OCI-LY7 (cell line): ENCODE measurements at regions not wholly inside any gene's neighbourhood (a gene's known extent, or its start where the extent isn't known, plus 50 kb on each side); places are given as distances from the start of the nearest gene placed in this dataset.

Source experiments
- BruUV-seq: library from RNA; stranded (reverse); fragments of 400-500 nt; replicated peaks from 2 replicates; lab custom pipeline; 2021; lab: Mats Ljungman, UMichigan
- CTCF ChIA-PET: fragments of 300-600 bp; sonication (Branson Sonifier 250); formaldehyde crosslinking; loops from one replicate; lab custom pipeline; 2022; ENCODE audit warnings: antibody characterized with exemption; ENCODE audit not compliant: unreplicated experiment; lab: Charles Lee
- POLR2A ChIA-PET: fragments of 300-600 bp; sonication (Branson Sonifier 250); formaldehyde crosslinking; loops from one replicate; lab custom pipeline; 2022; ENCODE audit warnings: antibody characterized with exemption; lab: Charles Lee
- DNase-seq: peaks from one replicate; pipeline ENCODE4 v3.0.0-alpha.2; 2015; ENCODE audit warnings: low spot score
- H2AFZ ChIP-seq: fragments of 200-600 bp; sonication (generic), shearing (Covaris generic); 2 replicates; pipeline ENCODE4 v1.6.1; 2014; ENCODE audit warnings: mild to moderate bottlenecking, antibody characterized with exemption, low read length, moderate library complexity
- H3K27ac ChIP-seq: fragments of 200-600 bp; sonication (generic); 2 replicates; pipeline ENCODE4 v1.5.1; 2014; ENCODE audit warnings: mixed run types, low read depth, mild to moderate bottlenecking, moderate library complexity, low read length, inconsistent platforms; ENCODE audit not compliant: poor library complexity, severe bottlenecking
- H3K36me3 ChIP-seq: fragments of 200-600 bp; sonication (generic); 2 replicates; pipeline ENCODE4 v1.6.1; 2014; ENCODE audit warnings: mild to moderate bottlenecking, antibody characterized with exemption, low read length, moderate library complexity, mixed read lengths; ENCODE audit not compliant: insufficient read depth
- H3K4me1 ChIP-seq: fragments of 200-600 bp; sonication (generic); 2 replicates; pipeline ENCODE4 v1.5.1; 2014; ENCODE audit warnings: mild to moderate bottlenecking, low read length; ENCODE audit not compliant: insufficient read depth, poor library complexity, severe bottlenecking
- H3K4me2 ChIP-seq: fragments of 200-600 bp; sonication (generic); 2 replicates; pipeline ENCODE4 v1.6.1; 2014; ENCODE audit warnings: mild to moderate bottlenecking, low read length
- H3K4me3 ChIP-seq: fragments of 200-600 bp; sonication (generic); 2 replicates; pipeline ENCODE4 v1.5.1; 2014; ENCODE audit warnings: mild to moderate bottlenecking, low read depth, low read length; ENCODE audit not compliant: poor library complexity, severe bottlenecking
- H3K79me2 ChIP-seq: fragments of 200-600 bp; sonication (generic); 2 replicates; pipeline ENCODE4 v1.6.1; 2016; ENCODE audit warnings: low read depth, mild to moderate bottlenecking, low read length, moderate library complexity, mixed read lengths; ENCODE audit not compliant: insufficient read depth
- H3K9me2 ChIP-seq: fragments of 200-600 bp; sonication (generic); 2 replicates; pipeline ENCODE4 v1.6.1; 2016; ENCODE audit warnings: mild to moderate bottlenecking, low read length, mixed read lengths; ENCODE audit not compliant: insufficient read depth
- H3K9me3 ChIP-seq: fragments of 200-600 bp; sonication (generic); 2 replicates; pipeline ENCODE4 v1.6.1; 2014; ENCODE audit warnings: mild to moderate bottlenecking, mixed run types, low read length, mixed read lengths
- H4K20me1 ChIP-seq: fragments of 200-600 bp; sonication (generic); 2 replicates; pipeline ENCODE4 v1.6.1; 2014; ENCODE audit warnings: mild to moderate bottlenecking, antibody characterized with exemption, low read length, moderate library complexity, mixed read lengths; ENCODE audit not compliant: insufficient read depth
- EZH2phosphoT487 ChIP-seq: fragments of 200-600 bp; sonication (generic); IDR thresholded peaks from 2 replicates; pipeline ENCODE4 v1.6.1; 2018; ENCODE audit warnings: low read depth, borderline replicate concordance, mild to moderate bottlenecking, mixed run types, antibody characterized with exemption, low read length, moderate library complexity, mixed read lengths
- intact Hi-C: fragments of 100-400 bp; cut with micrococcal nuclease; formaldehyde crosslinking; loops from one replicate; pipeline ENCODE4 v1.10.0; 2022; ENCODE audit not compliant: unreplicated experiment
- TF ChIP-seq, protein P1 (sequence below): fragments of 200-600 bp; sonication (generic); conservative IDR thresholded peaks from 2 replicates; pipeline ENCODE4 v1.5.1; 2014; ENCODE audit warnings: mild to moderate bottlenecking, antibody characterized with exemption, low read length, moderate library complexity, mixed read lengths

DNA sequence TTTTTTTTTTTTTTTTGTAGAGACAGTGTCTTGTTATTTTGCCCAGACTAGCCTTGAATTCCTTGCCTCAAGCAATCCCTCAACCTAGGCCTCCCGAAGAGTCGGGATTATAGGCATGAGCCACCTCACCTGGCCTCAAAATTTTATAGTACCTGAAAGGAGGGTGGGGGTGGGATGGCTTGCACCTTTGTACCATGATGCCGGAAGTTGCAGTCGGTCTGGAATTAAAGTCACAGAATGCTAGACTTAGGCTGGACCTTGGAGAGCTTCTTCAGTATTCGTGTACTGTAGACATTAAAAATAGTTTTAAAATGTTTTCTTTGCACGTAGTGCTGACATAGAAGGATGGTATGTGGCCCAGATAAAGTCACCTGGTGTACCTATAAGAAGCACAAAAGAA is 280.9 kb downstream of the STIM2 start:
- ChIA-PET POLR2A (no interaction called here), CTCF (no interaction called here)
- Histone ChIP-seq H3K4me1 (no peaks in the 10 kb centered on the region), H3K36me3 (no peaks in the 10 kb centered on the region), H3K4me3 (no peak overlapping the region), H3K79me2 (no peaks in the 10 kb centered on the region), H3K27ac (no peak overlapping the region), H2AFZ (no peak overlapping the region), H3K4me2 (no peak overlapping the region), H4K20me1 (no peaks in the 10 kb centered on the region), H3K9me2 (no peaks in the 10 kb centered on the region), H3K9me3 (no peaks in the 10 kb centered on the region)
- DNase-seq = no peak
- intact Hi-C loops = no loop called here
- TF ChIP-seq, protein P1, sequence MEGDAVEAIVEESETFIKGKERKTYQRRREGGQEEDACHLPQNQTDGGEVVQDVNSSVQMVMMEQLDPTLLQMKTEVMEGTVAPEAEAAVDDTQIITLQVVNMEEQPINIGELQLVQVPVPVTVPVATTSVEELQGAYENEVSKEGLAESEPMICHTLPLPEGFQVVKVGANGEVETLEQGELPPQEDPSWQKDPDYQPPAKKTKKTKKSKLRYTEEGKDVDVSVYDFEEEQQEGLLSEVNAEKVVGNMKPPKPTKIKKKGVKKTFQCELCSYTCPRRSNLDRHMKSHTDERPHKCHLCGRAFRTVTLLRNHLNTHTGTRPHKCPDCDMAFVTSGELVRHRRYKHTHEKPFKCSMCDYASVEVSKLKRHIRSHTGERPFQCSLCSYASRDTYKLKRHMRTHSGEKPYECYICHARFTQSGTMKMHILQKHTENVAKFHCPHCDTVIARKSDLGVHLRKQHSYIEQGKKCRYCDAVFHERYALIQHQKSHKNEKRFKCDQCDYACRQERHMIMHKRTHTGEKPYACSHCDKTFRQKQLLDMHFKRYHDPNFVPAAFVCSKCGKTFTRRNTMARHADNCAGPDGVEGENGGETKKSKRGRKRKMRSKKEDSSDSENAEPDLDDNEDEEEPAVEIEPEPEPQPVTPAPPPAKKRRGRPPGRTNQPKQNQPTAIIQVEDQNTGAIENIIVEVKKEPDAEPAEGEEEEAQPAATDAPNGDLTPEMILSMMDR = no peak
- no peak for TF ChIP-seq EZH2phosphoT487
- no TSS peak for BruUV-seq

DNA sequence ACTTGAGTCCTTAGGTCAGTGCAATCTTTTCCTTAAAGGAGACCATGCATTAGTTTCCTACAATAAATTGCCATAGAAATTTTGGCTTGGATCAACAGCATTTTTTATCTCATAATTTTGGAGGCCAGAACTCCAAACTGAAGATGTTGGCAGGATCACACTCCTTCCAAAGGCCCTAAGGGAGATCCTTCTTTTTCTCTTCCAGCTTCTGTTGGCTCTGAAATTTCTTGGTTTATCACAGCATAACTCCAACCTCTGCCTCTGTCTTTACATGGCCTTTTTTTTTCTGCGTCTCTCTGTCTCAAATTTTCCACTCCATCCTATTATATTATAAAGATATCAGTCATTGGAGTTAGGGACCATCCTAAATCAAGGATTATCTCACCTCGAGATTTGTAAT is 282.2 kb downstream of the STIM2 start:
- H3K4me2 ChIP-seq = no peak overlapping the region
- BruUV-seq = no TSS peak
- DNase-seq = no peak
- TF ChIP-seq, protein P1 = no peak
- no peak for TF ChIP-seq EZH2phosphoT487
- no peak overlapping the region for H3K27ac ChIP-seq
- no peak overlapping the region for H3K4me3 ChIP-seq
- no peaks in the 10 kb centered on the region for H3K79me2 ChIP-seq
- H3K9me2 ChIP-seq = no peaks in the 10 kb centered on the region
- H3K9me3 ChIP-seq = no peaks in the 10 kb centered on the region
- no peaks in the 10 kb centered on the region for H4K20me1 ChIP-seq
- H3K4me1 ChIP-seq = no peaks in the 10 kb centered on the region
- H2AFZ ChIP-seq = no peak overlapping the region
- POLR2A ChIA-PET = no interaction called here
- H3K36me3 ChIP-seq = no peaks in the 10 kb centered on the region
- CTCF ChIA-PET = no interaction called here
- intact Hi-C loops = no loop called here

DNA sequence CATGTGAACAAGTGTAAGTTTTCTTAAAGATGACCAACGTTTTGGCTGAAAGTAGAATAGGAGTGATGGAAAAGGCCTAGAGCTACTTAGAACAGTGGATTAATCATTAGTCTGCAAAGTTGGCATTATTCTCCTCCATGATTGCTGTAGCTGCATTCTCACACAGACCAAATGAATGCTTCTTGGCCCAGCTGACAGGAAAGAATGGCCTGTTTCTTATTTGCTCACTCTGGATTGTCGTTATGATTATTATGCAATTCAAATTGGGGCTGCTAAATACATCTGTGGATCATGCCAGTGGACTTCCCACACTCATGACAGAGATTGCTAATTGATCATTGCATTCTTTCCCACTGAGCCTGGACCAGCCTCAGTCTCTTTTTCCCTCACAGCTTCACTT is 285.0 kb downstream of the STIM2 start:
- CTCF ChIA-PET = no interaction called here
- intact Hi-C loops = no loop called here
- Histone ChIP-seq H3K79me2 (no peaks in the 10 kb centered on the region), H3K4me3 (no peak overlapping the region), H3K9me2 (no peaks in the 10 kb centered on the region), H3K27ac (no peak overlapping the region), H2AFZ (no peak overlapping the region), H4K20me1 (no peaks in the 10 kb centered on the region), H3K9me3 (no peaks in the 10 kb centered on the region), H3K36me3 (no peaks in the 10 kb centered on the region), H3K4me1 (no peaks in the 10 kb centered on the region), H3K4me2 (no peak overlapping the region)
- BruUV-seq = no TSS peak
- POLR2A ChIA-PET = no interaction called here
- no peak for DNase-seq
- TF ChIP-seq EZH2phosphoT487 = no peak
- TF ChIP-seq, protein P1 = no peak
